ENCODE measurements at regions not wholly inside any gene's neighbourhood (a gene's known extent, or its start where the extent isn't known, plus 50 kb on each side); places are given as distances from the start of the nearest gene placed in this dataset.

GRCh38 chr18:45168866-45169600 is 446.2 kb upstream of the SLC14A2 start:
- H3K27ac ChIP-seq: no peak overlapping the region
- TF ChIP-seq ZFX (IDR thresholded peaks at IDR 0.05; ENCODE audit: borderline replicate concordance) (no peak), CTCF (IDR thresholded peaks at IDR 0.05) (no peak)

GRCh38 chr18:45169610-45170009 is 445.7 kb upstream of the SLC14A2 start:
- no peak for TF ChIP-seq ZFX (IDR thresholded peaks at IDR 0.05; ENCODE audit: borderline replicate concordance)
- no peak for TF ChIP-seq CTCF (IDR thresholded peaks at IDR 0.05)
- no peak overlapping the region for H3K27ac ChIP-seq

GRCh38 chr18:45171679-45172191 is 443.5 kb upstream of the SLC14A2 start:
- no peak overlapping the region for H3K27ac ChIP-seq
- no peak for TF ChIP-seq ZFX (IDR thresholded peaks at IDR 0.05; ENCODE audit: borderline replicate concordance)
- TF ChIP-seq CTCF (IDR thresholded peaks at IDR 0.05): no peak

- no peak overlapping the region for H3K27ac ChIP-seq
- TF ChIP-seq ZFX (IDR thresholded peaks at IDR 0.05; ENCODE audit: borderline replicate concordance) (no peak), CTCF (IDR thresholded peaks at IDR 0.05) (no peak)
Observed at GRCh38 chr18:45173327-45173726, 441.9 kb upstream of the SLC14A2 start.

GRCh38 chr18:45173799-45174519 is 441.3 kb upstream of the SLC14A2 start:
- TF ChIP-seq ZFX (IDR thresholded peaks at IDR 0.05; ENCODE audit: borderline replicate concordance) (no peak), CTCF (IDR thresholded peaks at IDR 0.05) (no peak)
- H3K27ac ChIP-seq: no peak overlapping the region

- H3K27ac ChIP-seq: no peak overlapping the region
- TF ChIP-seq CTCF (IDR thresholded peaks at IDR 0.05): no peak
- TF ChIP-seq ZFX (IDR thresholded peaks at IDR 0.05; ENCODE audit: borderline replicate concordance): no peak
Observed at GRCh38 chr18:45174629-45175136, 440.6 kb upstream of the SLC14A2 start.

- TF ChIP-seq CTCF (IDR thresholded peaks at IDR 0.05) (no peak), ZFX (IDR thresholded peaks at IDR 0.05; ENCODE audit: borderline replicate concordance) (no peak)
- no peak overlapping the region for H3K27ac ChIP-seq
Observed at GRCh38 chr18:45175511-45175910, 439.8 kb upstream of the SLC14A2 start.

Data from 22Rv1 (cell line).